OCI-LY1 (cell line): ENCODE measurements at regions not wholly inside any gene's neighbourhood (a gene's known extent, or its start where the extent isn't known, plus 50 kb on each side); places are given as distances from the start of the nearest gene placed in this dataset.
A peak's percentile ranks its signal among the peaks of the same experiment; 100 is the strongest.

Experiments
- H2AFZ ChIP-seq: fragments of 200-600 bp; sonication (generic), shearing (Covaris generic); 2 replicates; pipeline ENCODE4 v1.6.0; 2014; ENCODE audit warnings: antibody characterized with exemption, mild to moderate bottlenecking, low read length
- H3F3A ChIP-seq: fragments of 200-600 bp; sonication (generic), shearing (Covaris generic); 2 replicates; pipeline ENCODE4 v1.6.0; 2014; ENCODE audit warnings: mild to moderate bottlenecking, antibody characterized with exemption, low read length, moderate library complexity; ENCODE audit not compliant: insufficient read depth
- H3K27ac ChIP-seq: fragments of 200-600 bp; sonication (generic); 2 replicates; pipeline ENCODE4 v1.5.1; 2014; ENCODE audit warnings: low read length, mixed run types, mild to moderate bottlenecking, low read depth; ENCODE audit not compliant: poor library complexity, severe bottlenecking
- H3K27me3 ChIP-seq: fragments of 200-600 bp; sonication (generic); 2 replicates; pipeline ENCODE4 v1.6.0; 2014; ENCODE audit warnings: antibody characterized with exemption, mild to moderate bottlenecking, low read length, moderate library complexity; ENCODE audit not compliant: insufficient read depth
- H3K36me3 ChIP-seq: fragments of 200-600 bp; sonication (generic); 2 replicates; pipeline ENCODE4 v1.6.1; 2014; ENCODE audit warnings: mild to moderate bottlenecking, antibody characterized with exemption, low read length, moderate library complexity, mixed read lengths; ENCODE audit not compliant: insufficient read depth
- H3K4me1 ChIP-seq: fragments of 200-600 bp; sonication (generic); 2 replicates; pipeline ENCODE4 v1.5.1; 2014; ENCODE audit warnings: mild to moderate bottlenecking, low read length, moderate library complexity; ENCODE audit not compliant: insufficient read depth, severe bottlenecking
- H3K4me2 ChIP-seq: fragments of 200-600 bp; sonication (generic), shearing (Covaris generic); 2 replicates; pipeline ENCODE4 v1.6.1; 2014; ENCODE audit warnings: low read length
- H3K4me3 ChIP-seq: fragments of 200-600 bp; sonication (generic); 2 replicates; pipeline ENCODE4 v1.5.1; 2014; ENCODE audit warnings: low read length, low read depth, mild to moderate bottlenecking, mixed read lengths; ENCODE audit not compliant: poor library complexity, severe bottlenecking
- H3K79me2 ChIP-seq: fragments of 200-600 bp; shearing (Covaris generic); 2 replicates; pipeline ENCODE4 v1.6.1; 2016; ENCODE audit warnings: mixed run types, low read length, mixed read lengths; ENCODE audit not compliant: insufficient read depth
- H3K9ac ChIP-seq: fragments of 200-600 bp; sonication (generic), shearing (Covaris generic); 2 replicates; pipeline ENCODE4 v1.6.1; 2014; ENCODE audit warnings: mild to moderate bottlenecking, low read length, mixed read lengths
- H3K9me2 ChIP-seq: fragments of 200-600 bp; sonication (generic), shearing (Covaris generic); 2 replicates; pipeline ENCODE4 v1.6.1; 2014; ENCODE audit warnings: low read depth, mild to moderate bottlenecking, low read length, mixed read lengths
- H3K9me3 ChIP-seq: fragments of 200-600 bp; shearing (Covaris generic); 2 replicates; pipeline ENCODE4 v1.6.1; 2014; ENCODE audit warnings: low read length, mixed read lengths
- H4K20me1 ChIP-seq: fragments of 200-600 bp; sonication (generic), shearing (Covaris generic); 2 replicates; pipeline ENCODE4 v1.6.0; 2016; ENCODE audit warnings: mild to moderate bottlenecking, low read length; ENCODE audit not compliant: insufficient read depth
- EZH2 ChIP-seq: fragments of 200-600 bp; sonication (generic), shearing (Covaris generic); IDR thresholded peaks from 2 replicates; pipeline ENCODE4 v1.8.0; 2017; ENCODE audit warnings: borderline replicate concordance, mixed run types, mild to moderate bottlenecking, antibody characterized with exemption, low read length, moderate library complexity, mixed read lengths
- TF ChIP-seq, protein P1 (sequence below): fragments of 200-600 bp; sonication (generic), shearing (Covaris generic); IDR thresholded peaks from 2 replicates; pipeline ENCODE4 v1.5.1; 2017; ENCODE audit warnings: mild to moderate bottlenecking, antibody characterized with exemption, low read length, moderate library complexity, mixed read lengths

DNA sequence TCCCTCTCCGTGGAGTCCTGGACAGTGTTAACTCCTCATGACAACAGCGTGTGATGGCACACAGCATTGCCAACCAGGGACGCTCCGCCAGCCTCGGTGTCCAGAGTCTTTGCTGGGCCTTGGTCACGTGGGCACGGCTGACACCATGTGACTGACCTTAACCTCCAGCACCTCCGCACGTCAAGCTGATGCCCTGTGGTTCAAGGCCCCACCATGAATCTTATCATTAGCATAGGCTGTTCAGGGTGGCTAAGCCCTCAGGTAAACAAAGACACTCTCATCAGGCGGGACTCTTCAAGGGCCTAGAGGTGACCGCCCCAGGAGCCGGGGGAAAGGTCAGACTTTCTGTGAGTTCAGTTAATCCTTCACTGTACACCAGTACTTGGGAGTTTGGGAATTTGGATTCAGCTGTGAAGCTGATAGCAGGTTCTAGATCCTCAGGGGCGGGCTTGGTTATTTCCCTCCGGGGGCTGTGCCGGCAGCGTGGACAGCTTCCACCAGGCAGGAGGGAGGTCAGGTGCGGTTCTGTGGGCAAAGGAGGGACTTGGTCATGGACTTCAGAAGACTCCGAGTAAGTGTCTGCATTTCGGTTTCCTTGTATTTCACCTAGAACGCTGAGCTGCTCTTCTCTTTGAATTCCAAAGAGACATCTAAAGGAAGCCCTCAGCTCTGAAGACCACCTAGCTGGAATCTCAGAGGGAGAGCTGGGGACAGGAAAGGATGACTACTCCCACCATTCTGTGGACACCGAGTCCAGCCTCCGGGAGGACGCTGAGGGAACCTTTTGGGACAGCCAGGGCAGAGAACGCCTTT lies 195.5 kb upstream of the CIBAR2 start:
- H3K4me1 ChIP-seq, result peaks cover 78% of the 10 kb centered on the region
- no peaks in the 10 kb centered on the region for H3K9me3 ChIP-seq
- H3F3A ChIP-seq, result no peaks in the 10 kb centered on the region
- H4K20me1 ChIP-seq, result no peaks in the 10 kb centered on the region
- H3K27ac ChIP-seq, result peak overlapping the region; percentile 88
- H3K9ac ChIP-seq, result no peak overlapping the region; the same call in 1 of the 2 replicates
- H3K4me3 ChIP-seq, result no peak overlapping the region
- no peak overlapping the region for H3K4me2 ChIP-seq
- no peak overlapping the region for H2AFZ ChIP-seq
- no peaks in the 10 kb centered on the region for H3K36me3 ChIP-seq
- H3K79me2 ChIP-seq, result no peaks in the 10 kb centered on the region
- no peaks in the 10 kb centered on the region for H3K27me3 ChIP-seq
- no peak for TF ChIP-seq EZH2
- TF ChIP-seq, protein P1, sequence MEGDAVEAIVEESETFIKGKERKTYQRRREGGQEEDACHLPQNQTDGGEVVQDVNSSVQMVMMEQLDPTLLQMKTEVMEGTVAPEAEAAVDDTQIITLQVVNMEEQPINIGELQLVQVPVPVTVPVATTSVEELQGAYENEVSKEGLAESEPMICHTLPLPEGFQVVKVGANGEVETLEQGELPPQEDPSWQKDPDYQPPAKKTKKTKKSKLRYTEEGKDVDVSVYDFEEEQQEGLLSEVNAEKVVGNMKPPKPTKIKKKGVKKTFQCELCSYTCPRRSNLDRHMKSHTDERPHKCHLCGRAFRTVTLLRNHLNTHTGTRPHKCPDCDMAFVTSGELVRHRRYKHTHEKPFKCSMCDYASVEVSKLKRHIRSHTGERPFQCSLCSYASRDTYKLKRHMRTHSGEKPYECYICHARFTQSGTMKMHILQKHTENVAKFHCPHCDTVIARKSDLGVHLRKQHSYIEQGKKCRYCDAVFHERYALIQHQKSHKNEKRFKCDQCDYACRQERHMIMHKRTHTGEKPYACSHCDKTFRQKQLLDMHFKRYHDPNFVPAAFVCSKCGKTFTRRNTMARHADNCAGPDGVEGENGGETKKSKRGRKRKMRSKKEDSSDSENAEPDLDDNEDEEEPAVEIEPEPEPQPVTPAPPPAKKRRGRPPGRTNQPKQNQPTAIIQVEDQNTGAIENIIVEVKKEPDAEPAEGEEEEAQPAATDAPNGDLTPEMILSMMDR, result no peak
- H3K9me2 ChIP-seq, result no peaks in the 10 kb centered on the region

DNA sequence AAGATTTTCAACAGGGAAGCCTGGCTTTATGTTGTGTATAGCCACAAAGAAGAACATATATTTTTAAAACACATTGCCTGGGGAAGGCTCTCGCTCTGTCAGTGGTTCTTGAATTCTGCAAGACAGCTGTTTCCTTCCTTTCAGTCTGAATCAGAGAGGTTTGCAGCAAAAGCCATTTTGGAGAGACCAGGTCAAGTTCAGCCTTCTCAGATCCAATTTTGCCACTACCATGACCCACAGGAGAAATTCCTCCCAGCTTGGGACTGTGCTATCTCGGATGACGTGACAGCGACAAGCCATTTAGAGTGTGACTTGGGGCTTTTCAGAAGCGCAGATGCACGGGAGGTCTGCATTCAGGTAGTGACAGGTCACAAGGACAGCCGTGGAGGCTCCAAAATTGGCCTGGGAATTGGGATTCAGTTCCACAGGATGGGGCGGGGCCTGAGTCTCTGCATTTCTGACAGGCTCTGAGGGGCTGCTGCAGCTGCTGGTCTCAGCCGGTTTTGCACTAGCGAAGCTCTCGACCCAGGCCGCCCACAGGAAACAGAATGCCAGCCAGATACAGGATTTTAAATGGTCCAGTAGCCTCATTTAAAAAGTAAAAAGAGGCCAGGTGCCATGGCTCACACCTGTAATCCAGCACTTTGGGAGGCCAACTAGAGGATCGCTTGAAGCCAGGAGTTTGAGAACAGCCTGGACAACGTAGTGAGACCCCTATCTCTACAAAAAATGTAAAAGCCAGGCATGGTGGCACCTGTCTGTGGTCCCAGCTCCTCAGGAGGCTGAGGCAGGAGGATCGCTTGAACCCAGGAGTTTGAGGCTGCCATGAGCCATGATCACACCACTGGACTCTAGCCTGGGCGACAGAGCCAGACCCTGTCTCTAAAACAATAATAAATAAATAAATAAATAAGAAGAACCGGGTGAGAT lies 196.6 kb upstream of the CIBAR2 start:
- Histone ChIP-seq H3K79me2 (no peaks in the 10 kb centered on the region), H3K27ac (peak overlapping the region; percentile 88), H3K4me1 (peaks cover 68% of the 10 kb centered on the region), H2AFZ (no peak overlapping the region), H3K4me3 (no peak overlapping the region), H3K36me3 (no peaks in the 10 kb centered on the region), H3K9me3 (no peaks in the 10 kb centered on the region), H3K9me2 (no peaks in the 10 kb centered on the region), H3K27me3 (no peaks in the 10 kb centered on the region), H3K9ac (peak overlapping the region; percentile 25; the same call in 1 of the 2 replicates), H4K20me1 (no peaks in the 10 kb centered on the region), H3F3A (no peaks in the 10 kb centered on the region), H3K4me2 (peak overlapping the region; percentile 71; the same call in 1 of the 2 replicates)
- TF ChIP-seq, protein P1, result no peak
- TF ChIP-seq EZH2, result no peak

DNA sequence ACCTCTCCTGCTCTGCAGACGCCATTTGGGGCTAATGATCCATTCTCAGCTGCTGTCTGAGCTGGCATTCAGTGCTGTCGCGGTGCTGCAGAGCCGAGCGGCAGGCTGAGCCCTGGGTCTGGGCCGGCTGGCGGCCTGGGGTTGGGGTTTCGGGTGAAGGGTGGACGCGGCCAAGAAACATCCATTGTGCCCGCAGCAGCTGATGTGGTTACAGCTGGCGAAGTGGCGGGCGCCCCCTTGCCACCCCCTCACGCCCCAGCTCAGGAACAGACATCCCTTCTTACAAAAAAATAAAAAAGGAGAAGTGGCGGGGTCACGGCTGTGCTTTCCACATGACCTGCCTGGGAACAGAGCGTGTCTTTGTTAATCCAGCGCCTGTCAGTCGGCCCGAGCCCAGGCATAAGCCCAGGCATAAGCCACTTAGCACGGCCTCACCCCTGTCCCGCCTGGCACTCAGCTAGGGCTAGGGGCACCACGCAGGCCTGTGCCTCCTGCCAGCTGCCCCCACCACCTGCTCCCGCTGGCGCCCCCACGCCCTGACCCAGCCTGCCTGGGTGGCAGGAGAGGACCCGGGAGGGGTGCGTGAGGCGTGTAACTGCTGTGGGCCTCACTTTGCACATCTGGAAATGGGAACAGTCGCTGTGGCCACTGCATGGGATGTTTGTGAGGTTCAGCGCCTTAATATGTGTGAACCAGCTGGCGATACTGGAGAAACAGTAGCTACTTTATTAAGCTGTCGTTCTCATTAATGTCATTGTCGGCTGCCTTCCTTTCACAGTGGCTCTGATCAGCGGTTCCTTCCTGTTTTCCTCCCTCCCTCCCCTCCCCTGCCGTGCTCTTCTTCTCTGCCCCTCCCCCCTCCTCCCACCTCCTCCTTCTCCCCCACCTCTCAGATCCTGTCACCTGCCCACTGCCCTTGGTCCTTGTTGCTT lies 197.7 kb upstream of the CIBAR2 start:
- Histone ChIP-seq H3K4me3 (peak overlapping the region; percentile 41), H3K36me3 (no peaks in the 10 kb centered on the region), H3K9me3 (no peaks in the 10 kb centered on the region), H3K4me2 (peak overlapping the region; percentile 71), H3F3A (no peaks in the 10 kb centered on the region), H3K27me3 (no peaks in the 10 kb centered on the region), H2AFZ (no peak overlapping the region), H3K27ac (peak overlapping the region; percentile 88), H3K9me2 (no peaks in the 10 kb centered on the region), H3K79me2 (no peaks in the 10 kb centered on the region), H3K4me1 (peaks cover 57% of the 10 kb centered on the region), H4K20me1 (no peaks in the 10 kb centered on the region), H3K9ac (peak overlapping the region; percentile 63)
- TF ChIP-seq, protein P1, result no peak; the same call in 1 of the 2 replicates
- no peak for TF ChIP-seq EZH2
